OCI-LY1 (cell line): ENCODE measurements at regions not wholly inside any gene's neighbourhood (a gene's known extent, or its start where the extent isn't known, plus 50 kb on each side); places are given as distances from the start of the nearest gene placed in this dataset.

Source experiments
- EZH2 ChIP-seq: fragments of 200-600 bp; sonication (generic), shearing (Covaris generic); IDR thresholded peaks from 2 replicates; pipeline ENCODE4 v1.8.0; 2017; ENCODE audit warnings: borderline replicate concordance, mixed run types, mild to moderate bottlenecking, antibody characterized with exemption, low read length, moderate library complexity, mixed read lengths
- TF ChIP-seq, protein P1 (sequence below): fragments of 200-600 bp; sonication (generic), shearing (Covaris generic); IDR thresholded peaks from 2 replicates; pipeline ENCODE4 v1.5.1; 2017; ENCODE audit warnings: mild to moderate bottlenecking, antibody characterized with exemption, low read length, moderate library complexity, mixed read lengths

DNA sequence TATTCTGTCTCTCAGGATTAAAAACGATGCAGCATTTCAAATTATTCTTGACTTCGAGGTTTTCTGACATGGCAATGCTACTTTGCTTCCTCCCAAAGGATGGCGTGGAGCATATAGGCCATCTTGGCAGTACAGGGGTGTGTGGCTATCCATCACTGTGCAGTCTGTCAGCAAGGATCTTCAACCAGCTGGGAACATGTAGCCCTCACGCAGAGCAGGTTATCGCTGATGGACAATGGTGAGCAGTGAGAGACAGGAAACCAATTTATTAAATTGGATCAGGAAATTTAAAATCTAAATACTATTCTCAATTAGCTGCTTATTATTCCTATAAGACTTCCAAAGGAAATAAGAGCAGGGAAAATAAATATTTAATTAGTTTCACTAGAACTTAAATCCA, 615.3 kb downstream of the OTOL1 start:
- TF ChIP-seq, protein P1, sequence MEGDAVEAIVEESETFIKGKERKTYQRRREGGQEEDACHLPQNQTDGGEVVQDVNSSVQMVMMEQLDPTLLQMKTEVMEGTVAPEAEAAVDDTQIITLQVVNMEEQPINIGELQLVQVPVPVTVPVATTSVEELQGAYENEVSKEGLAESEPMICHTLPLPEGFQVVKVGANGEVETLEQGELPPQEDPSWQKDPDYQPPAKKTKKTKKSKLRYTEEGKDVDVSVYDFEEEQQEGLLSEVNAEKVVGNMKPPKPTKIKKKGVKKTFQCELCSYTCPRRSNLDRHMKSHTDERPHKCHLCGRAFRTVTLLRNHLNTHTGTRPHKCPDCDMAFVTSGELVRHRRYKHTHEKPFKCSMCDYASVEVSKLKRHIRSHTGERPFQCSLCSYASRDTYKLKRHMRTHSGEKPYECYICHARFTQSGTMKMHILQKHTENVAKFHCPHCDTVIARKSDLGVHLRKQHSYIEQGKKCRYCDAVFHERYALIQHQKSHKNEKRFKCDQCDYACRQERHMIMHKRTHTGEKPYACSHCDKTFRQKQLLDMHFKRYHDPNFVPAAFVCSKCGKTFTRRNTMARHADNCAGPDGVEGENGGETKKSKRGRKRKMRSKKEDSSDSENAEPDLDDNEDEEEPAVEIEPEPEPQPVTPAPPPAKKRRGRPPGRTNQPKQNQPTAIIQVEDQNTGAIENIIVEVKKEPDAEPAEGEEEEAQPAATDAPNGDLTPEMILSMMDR: no peak
- no peak for TF ChIP-seq EZH2
